CD4-positive, alpha-beta T cell (primary cell): ENCODE measurements at regions not wholly inside any gene's neighbourhood (a gene's known extent, or its start where the extent isn't known, plus 50 kb on each side); places are given as distances from the start of the nearest gene placed in this dataset.

Experiments
- ATAC-seq: fragments of 200-7000 bp; cut with Tn5 transposase; one replicate; pipeline ENCODE4 v1.10.0; 2022; ENCODE audit warnings: mild to moderate bottlenecking; ENCODE audit not compliant: poor library complexity
- CTCF ChIA-PET: fragments of 350-600 bp; sonication (Branson Sonifier 250); formaldehyde crosslinking; loops from one replicate; lab custom pipeline; 2021; ENCODE audit warnings: antibody characterized with exemption, inconsistent platforms; lab: Charles Lee
- POLR2A ChIA-PET: fragments of 350-600 bp; sonication (Branson Sonifier 250); formaldehyde crosslinking; loops from one replicate; lab custom pipeline; 2021; ENCODE audit warnings: antibody characterized with exemption, inconsistent platforms; lab: Charles Lee
- DNase-seq, 14 experiments: peaks; one replicate each; pipeline ENCODE4 v3.0.0-alpha.2; 2013 to 2020; ENCODE audit warnings: mixed read lengths in 2 of 14
- H3K27ac ChIP-seq, 2 donors: one replicate each; pipeline versions ENCODE4 v1.5.1 to v1.7.0; 2013; ENCODE audit warnings: low read length in 2 of 2, low read depth in 1 of 2, mild to moderate bottlenecking in 1 of 2
- H3K27me3 ChIP-seq, 2 experiments: 1 replicate in 1 of 2; 2 replicates in 1 of 2; pipeline versions ENCODE4 v1.6.1 to v1.7.0; 2013; ENCODE audit warnings: low read length in 2 of 2, control low read depth in 1 of 2, mild to moderate bottlenecking in 1 of 2, moderate library complexity in 1 of 2; ENCODE audit not compliant: insufficient read depth in 2 of 2, control insufficient read depth in 1 of 2
- H3K36me3 ChIP-seq: one replicate; pipeline ENCODE4 v1.6.1; 2013; ENCODE audit warnings: low read length, control low read depth; ENCODE audit not compliant: insufficient read depth
- H3K4me1 ChIP-seq: one replicate; pipeline ENCODE4 v1.6.1; 2013; ENCODE audit warnings: low read length, control low read depth; ENCODE audit not compliant: insufficient read depth
- H3K4me3 ChIP-seq: one replicate; pipeline ENCODE4 v1.5.1; 2013; ENCODE audit warnings: mild to moderate bottlenecking, low read length, moderate library complexity
- H3K9me3 ChIP-seq, 2 experiments: 1 replicate in 1 of 2; 2 replicates in 1 of 2; pipeline versions ENCODE4 v1.6.1 to v1.7.0; 2013; ENCODE audit warnings: low read length in 2 of 2, mild to moderate bottlenecking in 2 of 2, control low read depth in 1 of 2, moderate library complexity in 1 of 2; ENCODE audit not compliant: control insufficient read depth in 1 of 2, insufficient read depth in 1 of 2
- H3K27ac Mint-ChIP-seq: one replicate; pipeline ENCODE4 v1.8.0; 2020; ENCODE audit warnings: mixed read lengths
- H3K27me3 Mint-ChIP-seq: one replicate; pipeline ENCODE4 v1.8.0; 2021; ENCODE audit warnings: mixed read lengths
- H3K36me3 Mint-ChIP-seq: one replicate; pipeline ENCODE4 v1.8.0; 2021; ENCODE audit warnings: low read depth, mixed read lengths
- H3K4me1 Mint-ChIP-seq: one replicate; pipeline ENCODE4 v1.8.0; 2021; ENCODE audit warnings: low read depth, mixed read lengths
- H3K4me3 Mint-ChIP-seq: one replicate; pipeline ENCODE4 v1.8.0; 2020; ENCODE audit warnings: mild to moderate bottlenecking, mixed read lengths
- H3K9me3 Mint-ChIP-seq: one replicate; pipeline ENCODE4 v1.8.0; 2020; ENCODE audit warnings: mixed read lengths
- intact Hi-C, 2 experiments: fragments of 100-400 bp; cut with DNase I in 1 of 2; cut with micrococcal nuclease in 1 of 2; formaldehyde crosslinking; loops; one replicate each; pipeline versions ENCODE4 v1.15.1 to v1.9.0; 2023 to 2025; cut with DNase I, micrococcal nuclease
- TF ChIP-seq, protein P1 (sequence below): fragments of 200-600 bp; IDR thresholded peaks from one replicate; pipeline ENCODE4 v1.8.0; 2022; ENCODE audit warnings: antibody characterized with exemption, mild to moderate bottlenecking

DNA sequence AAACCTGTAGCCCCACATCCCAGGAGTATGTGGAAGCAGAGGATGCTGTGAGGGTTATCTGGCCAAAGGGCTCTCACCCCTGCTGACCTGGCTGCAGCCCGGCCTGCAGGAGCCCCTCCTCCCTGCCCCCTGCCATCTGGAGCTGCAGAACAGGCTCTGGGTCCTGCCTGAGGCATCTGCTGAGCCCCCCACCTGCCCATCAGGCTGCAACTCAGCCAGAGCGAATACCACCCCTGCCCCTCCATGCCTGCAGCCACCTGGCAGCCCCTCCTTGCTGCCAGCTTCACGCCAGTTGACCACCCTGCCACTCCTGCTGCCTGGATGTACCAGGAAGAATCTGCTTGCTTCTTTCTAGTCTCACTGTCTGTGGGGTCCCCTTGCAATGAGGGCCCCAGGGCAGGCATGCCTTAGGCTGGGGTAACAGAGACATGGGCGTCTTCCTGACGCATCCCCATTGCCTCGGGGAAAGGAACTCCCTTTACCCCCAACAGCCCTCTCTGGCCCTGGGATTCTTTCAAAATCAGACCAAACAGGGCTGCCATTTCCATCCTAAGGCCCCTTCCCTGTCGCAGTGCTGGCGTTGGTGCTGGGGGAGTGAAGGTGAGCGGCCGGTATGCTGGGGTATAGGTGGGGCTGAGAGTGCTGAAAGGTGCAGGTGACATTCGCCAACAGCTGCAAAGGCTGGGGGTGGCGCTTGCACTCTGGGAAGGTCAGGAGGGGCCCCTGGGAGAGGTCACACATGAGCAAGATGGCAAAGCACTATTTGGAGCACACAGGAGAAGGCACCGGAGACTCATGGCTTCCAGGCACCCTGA lies 1334.6 kb downstream of the TBC1D22A start:
- Histone ChIP-seq H3K27me3 (no peaks in the 10 kb centered on the region), H3K27ac (peak overlapping the region in 1 of 2 donors; percentile 23), H3K9me3 (peaks cover 0 to 14% of the 10 kb centered on the region in 2 experiments), H3K4me1 (peaks cover 33% of the 10 kb centered on the region), H3K4me3 (no peak overlapping the region), H3K36me3 (no peaks in the 10 kb centered on the region)
- H3K4me1 Mint-ChIP-seq, result peaks cover 27% of the 10 kb centered on the region
- no peak overlapping the region for H3K4me3 Mint-ChIP-seq
- no peaks in the 10 kb centered on the region for H3K36me3 Mint-ChIP-seq
- DNase-seq (no peak), ATAC-seq (no peak)
- no peak overlapping the region for H3K27ac Mint-ChIP-seq
- intact Hi-C loops, result no loop called here
- no peaks in the 10 kb centered on the region for H3K9me3 Mint-ChIP-seq
- TF ChIP-seq, protein P1, sequence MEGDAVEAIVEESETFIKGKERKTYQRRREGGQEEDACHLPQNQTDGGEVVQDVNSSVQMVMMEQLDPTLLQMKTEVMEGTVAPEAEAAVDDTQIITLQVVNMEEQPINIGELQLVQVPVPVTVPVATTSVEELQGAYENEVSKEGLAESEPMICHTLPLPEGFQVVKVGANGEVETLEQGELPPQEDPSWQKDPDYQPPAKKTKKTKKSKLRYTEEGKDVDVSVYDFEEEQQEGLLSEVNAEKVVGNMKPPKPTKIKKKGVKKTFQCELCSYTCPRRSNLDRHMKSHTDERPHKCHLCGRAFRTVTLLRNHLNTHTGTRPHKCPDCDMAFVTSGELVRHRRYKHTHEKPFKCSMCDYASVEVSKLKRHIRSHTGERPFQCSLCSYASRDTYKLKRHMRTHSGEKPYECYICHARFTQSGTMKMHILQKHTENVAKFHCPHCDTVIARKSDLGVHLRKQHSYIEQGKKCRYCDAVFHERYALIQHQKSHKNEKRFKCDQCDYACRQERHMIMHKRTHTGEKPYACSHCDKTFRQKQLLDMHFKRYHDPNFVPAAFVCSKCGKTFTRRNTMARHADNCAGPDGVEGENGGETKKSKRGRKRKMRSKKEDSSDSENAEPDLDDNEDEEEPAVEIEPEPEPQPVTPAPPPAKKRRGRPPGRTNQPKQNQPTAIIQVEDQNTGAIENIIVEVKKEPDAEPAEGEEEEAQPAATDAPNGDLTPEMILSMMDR, result no peak
- CTCF ChIA-PET, result no interaction called here
- POLR2A ChIA-PET, result no interaction called here
- H3K27me3 Mint-ChIP-seq, result no peaks in the 10 kb centered on the region

DNA sequence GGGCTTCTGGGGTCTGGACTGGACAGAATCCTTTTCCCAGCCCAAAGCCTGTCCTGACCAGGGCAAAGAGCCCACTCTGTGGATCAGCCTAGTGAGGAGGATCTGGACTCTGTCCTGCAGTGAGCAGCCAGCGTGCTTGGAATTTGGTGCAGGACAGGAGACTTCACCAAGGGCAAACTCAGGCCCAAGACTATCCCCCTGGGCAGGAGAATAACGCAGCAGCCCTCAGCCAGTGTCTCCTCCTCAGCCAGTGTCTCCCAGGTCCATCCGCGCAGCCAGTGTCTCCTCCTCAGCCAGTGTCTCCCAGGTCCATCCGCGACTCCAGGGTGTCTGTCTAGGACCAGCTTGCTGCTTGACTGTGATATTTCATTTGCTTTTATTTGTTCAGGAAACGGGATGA lies 1334.0 kb downstream of the TBC1D22A start:
- ATAC-seq (no peak), DNase-seq (peak in 1 of 14 experiments; percentile 16)
- TF ChIP-seq, protein P1, result no peak
- H3K4me3 Mint-ChIP-seq, result no peak overlapping the region
- Histone ChIP-seq H3K4me3 (no peak overlapping the region), H3K9me3 (peaks cover 0 to 10% of the 10 kb centered on the region in 2 experiments), H3K4me1 (peaks cover 33% of the 10 kb centered on the region), H3K27me3 (no peaks in the 10 kb centered on the region), H3K27ac (no peak overlapping the region), H3K36me3 (no peaks in the 10 kb centered on the region)
- peaks cover 27% of the 10 kb centered on the region for H3K4me1 Mint-ChIP-seq
- POLR2A ChIA-PET, result no interaction called here
- H3K9me3 Mint-ChIP-seq, result no peaks in the 10 kb centered on the region
- H3K27me3 Mint-ChIP-seq, result peaks cover 4% of the 10 kb centered on the region
- intact Hi-C loops, result no loop called here
- no peak overlapping the region for H3K27ac Mint-ChIP-seq
- H3K36me3 Mint-ChIP-seq, result no peaks in the 10 kb centered on the region
- CTCF ChIA-PET, result no interaction called here

DNA sequence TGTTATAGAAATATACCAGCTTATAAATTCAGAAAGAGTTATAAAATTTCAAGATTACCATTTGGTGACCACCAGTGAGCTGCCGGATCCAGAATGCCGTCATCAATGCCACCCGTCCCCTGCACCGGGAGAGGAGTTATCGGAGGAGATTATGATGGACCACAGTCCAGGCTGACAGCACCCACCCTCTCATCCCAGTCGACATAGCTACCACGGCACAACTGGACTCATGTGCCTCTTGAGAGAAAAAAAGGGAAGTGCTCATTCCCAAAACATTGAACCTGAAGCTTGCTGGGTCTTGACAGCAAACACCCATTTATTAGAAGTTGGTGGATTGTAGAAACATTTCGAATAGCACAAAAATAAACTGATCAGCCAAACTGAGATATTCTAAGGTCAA lies 1331.5 kb downstream of the TBC1D22A start:
- Mint-ChIP-seq H3K36me3 (no peaks in the 10 kb centered on the region), H3K27me3 (peaks cover 4% of the 10 kb centered on the region), H3K27ac (no peak overlapping the region), H3K9me3 (no peaks in the 10 kb centered on the region), H3K4me1 (peaks cover 17% of the 10 kb centered on the region), H3K4me3 (no peak overlapping the region)
- intact Hi-C loops, result no loop called here
- CTCF ChIA-PET, result no interaction called here
- peaks cover 0 to 2% of the 10 kb centered on the region in 2 experiments for H3K27me3 ChIP-seq
- no peak overlapping the region for H3K27ac ChIP-seq
- ATAC-seq (no peak), DNase-seq (no peak)
- peaks cover 22% of the 10 kb centered on the region for H3K4me1 ChIP-seq
- H3K36me3 ChIP-seq, result no peaks in the 10 kb centered on the region
- TF ChIP-seq, protein P1, result no peak
- H3K4me3 ChIP-seq, result no peak overlapping the region
- POLR2A ChIA-PET, result no interaction called here
- peaks cover 0 to 10% of the 10 kb centered on the region in 2 experiments for H3K9me3 ChIP-seq
